Ecto neural progenitor cell (in vitro differentiated cells): ENCODE measurements at regions not wholly inside any gene's neighbourhood (a gene's known extent, or its start where the extent isn't known, plus 50 kb on each side); places are given as distances from the start of the nearest gene placed in this dataset.
"Not testable (repeated sequence)": the region's sequence is repeated elsewhere in the genome, so short reads cannot be mapped to it uniquely, and the experiment has no call there.

Source experiments
- DNase-seq: peaks from one replicate; pipeline ENCODE4 v3.0.0-alpha.2; 2018; ENCODE audit warnings: low spot score

GRCh38 chr7:73175322-73175721 is 89.5 kb upstream of the SPDYE9 start:
- not testable (repeated sequence) for DNase-seq

- not testable (repeated sequence) for DNase-seq
Measured at GRCh38 chr7:73170902-73171301, 85.1 kb upstream of the SPDYE9 start.

DNA sequence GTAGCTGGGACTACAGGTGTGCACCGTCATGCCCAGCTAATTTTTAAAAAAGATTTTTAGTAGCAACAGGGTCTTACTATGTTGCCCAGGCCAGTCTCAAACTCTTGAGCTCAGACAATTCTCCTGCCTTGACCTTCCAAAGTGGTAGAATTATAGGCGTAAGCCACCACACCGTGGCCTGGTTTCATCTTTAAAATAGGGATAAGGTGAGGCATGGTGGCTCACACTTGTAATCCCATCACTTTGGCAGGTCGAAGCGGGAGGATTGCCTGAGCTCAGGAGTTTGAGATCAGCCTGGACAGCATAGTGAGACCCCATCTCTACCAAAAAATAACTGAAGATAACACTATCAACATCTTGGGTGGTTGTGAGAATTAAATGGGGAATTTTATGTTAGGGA is 84.6 kb upstream of the SPDYE9 start:
- peak; percentile 19 for DNase-seq

DNA sequence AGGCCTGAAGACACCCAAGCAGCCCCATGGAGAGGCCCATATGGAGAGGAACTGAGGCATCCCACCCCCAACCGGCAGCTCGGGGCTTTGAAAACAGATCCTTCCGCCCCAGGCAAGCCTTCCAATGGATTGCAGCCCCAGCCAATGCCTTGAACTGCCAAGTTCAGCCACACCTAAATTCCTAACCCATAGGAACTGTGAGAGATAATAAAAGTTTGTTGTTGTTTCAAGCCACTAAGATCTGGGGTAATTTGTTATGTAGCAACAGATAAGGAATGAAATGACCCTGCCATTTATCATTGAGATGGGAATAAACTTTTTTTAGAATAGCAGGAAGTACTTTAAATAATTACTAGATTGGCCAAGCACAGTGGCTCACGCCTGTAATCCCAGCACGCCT is 80.3 kb upstream of the SPDYE9 start:
- not testable (repeated sequence) for DNase-seq

- not testable (repeated sequence) for DNase-seq
Measured at GRCh38 chr7:73162680-73163079, 76.8 kb upstream of the SPDYE9 start.

DNA sequence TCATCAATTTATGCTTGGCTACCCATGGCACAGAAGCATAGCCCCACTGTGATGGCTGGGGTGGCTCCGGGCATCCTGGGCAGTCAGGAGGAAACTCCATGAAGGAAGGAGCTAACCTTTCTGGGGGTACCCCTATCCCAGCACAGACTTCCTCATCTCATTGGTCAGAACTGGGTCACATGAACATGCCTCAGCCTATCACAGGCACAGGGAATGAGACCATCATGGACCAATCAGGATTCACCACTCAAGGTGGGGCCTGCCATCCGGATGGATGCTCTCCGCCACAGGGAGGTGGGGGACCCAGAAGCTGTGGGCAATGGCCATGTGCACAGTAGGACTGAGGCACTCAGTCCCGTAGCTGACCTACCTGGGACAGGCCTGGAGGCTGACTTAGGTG is 75.9 kb upstream of the SPDYE9 start:
- DNase-seq, result not testable (repeated sequence)

DNA sequence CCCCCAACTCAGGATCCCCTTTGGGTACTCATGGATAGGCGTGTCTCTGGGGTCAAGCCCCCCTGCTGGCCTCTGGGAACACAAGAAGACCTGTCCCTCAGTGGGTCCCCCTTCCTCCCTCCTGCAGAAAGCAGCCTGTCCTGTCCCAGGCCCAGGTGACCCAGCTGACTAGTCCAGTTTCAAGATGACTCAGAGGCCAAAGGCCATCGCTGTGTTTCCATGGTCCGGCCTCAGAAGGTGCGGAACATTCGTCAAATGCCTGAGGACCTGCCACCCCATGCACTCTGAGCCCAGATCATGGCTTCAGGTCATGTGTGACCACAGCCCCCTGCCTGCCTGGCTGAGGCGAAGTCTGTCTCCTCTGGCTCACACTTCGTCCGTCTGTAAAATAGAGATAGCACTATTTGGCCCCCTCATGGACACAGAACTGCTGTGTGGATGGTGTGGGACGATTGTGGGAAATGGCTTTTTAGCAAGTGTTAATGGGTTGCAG is 71.4 kb upstream of the SPDYE9 start:
- not testable (repeated sequence) for DNase-seq

- DNase-seq, result not testable (repeated sequence)
Measured at GRCh38 chr7:73156510-73157168, 70.8 kb upstream of the SPDYE9 start.

- peak; percentile 79 for DNase-seq
Measured at GRCh38 chr7:73154586-73155038, 68.8 kb upstream of the SPDYE9 start.

DNA sequence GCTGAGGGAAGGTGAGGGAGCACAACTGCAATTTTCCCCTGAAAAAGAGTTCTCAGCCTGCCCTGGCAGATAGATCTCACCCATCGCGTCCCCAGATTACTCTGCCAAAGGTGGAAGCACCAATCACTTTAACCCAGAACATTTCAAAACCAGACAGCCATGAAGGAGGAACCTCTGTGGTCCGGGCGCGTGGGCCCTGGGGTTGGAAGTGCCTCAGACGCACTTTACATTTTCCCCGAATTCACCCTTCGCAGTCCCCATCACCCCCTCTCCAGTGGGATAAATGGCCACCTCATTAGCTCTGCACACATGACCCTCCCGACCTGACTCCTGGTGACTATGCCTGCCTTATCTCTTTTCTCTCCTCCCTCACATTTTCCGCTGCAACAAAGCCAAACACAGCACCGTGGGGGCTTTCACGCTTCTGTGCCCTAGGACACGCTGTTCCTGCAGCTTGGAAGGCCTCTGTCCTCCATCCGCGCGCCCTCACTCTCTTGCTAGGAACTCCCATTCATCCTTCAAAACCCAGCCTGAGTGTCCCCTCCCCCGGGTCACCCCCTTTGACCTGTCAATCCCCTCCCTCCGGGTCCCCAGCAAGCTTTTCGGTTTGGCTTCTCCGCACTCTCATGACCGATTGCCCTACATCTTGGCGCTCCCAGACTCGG is 68.2 kb upstream of the SPDYE9 start:
- not testable (repeated sequence) for DNase-seq

GRCh38 chr7:73148570-73148969 is 62.7 kb upstream of the SPDYE9 start:
- not testable (repeated sequence) for DNase-seq

- not testable (repeated sequence) for DNase-seq
Measured at GRCh38 chr7:73147681-73148080, 61.8 kb upstream of the SPDYE9 start.

DNA sequence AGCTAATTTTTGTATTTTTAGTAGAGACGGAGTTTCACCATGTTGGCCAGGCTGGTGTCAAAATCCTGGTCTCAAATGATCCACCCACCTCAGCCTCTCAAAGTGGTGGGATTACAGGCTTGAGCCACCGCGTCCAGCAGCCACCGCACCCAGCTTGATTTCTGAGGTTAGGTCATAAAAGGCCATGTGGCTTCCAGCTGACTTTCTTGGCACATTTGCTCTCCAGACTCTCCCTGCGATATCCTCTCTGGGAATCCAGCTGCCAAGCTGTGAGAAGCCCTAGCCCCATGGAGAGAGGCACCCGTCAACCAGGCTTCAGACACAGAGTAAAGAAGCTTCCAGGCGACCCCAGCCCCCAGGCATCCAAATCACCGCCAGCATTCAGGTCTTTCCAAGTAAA is 58.2 kb upstream of the SPDYE9 start:
- DNase-seq, result not testable (repeated sequence)

DNA sequence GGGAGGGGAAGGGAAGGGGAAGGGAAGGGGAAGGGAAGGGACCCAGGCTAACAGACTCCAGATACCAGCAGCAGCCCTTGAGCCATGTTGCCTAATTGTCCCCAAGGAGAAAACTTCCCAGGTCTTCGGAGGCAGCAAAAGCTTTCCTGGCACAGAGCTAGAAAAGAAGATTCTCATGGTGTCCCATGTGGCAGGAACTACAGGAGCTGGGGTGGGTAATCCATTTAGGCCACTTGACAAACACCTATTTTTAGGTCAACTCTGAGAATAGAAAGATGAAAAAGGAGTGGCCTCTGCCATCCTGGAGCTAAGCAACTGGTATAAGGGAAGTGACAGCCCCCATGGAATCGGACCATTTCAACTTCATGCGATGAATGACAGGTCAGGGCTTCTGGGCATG is 52.1 kb upstream of the SPDYE9 start:
- not testable (repeated sequence) for DNase-seq
